Activated CD4-positive, alpha-beta T cell treated with anti-CD3 and anti-CD28 coated beads for 36 hours (primary cell): ENCODE measurements at regions not wholly inside any gene's neighbourhood (a gene's known extent, or its start where the extent isn't known, plus 50 kb on each side); places are given as distances from the start of the nearest gene placed in this dataset.
"Not testable (repeated sequence)": the region's sequence is repeated elsewhere in the genome, so short reads cannot be mapped to it uniquely, and the experiment has no call there.

Experiments used
- ATAC-seq: fragments of 200-7000 bp; cut with Tn5 transposase; one replicate; pipeline ENCODE4 v1.10.0; 2021; ENCODE audit warnings: mild to moderate bottlenecking, moderate library complexity
- CTCF ChIA-PET: fragments of 350-600 bp; sonication (Branson Sonifier 250); formaldehyde crosslinking; loops from one replicate; lab custom pipeline; 2021; ENCODE audit warnings: antibody characterized with exemption; lab: Charles Lee
- POLR2A ChIA-PET: fragments of 350-600 bp; sonication (Branson Sonifier 250); formaldehyde crosslinking; loops from one replicate; lab custom pipeline; 2021; ENCODE audit warnings: antibody characterized with exemption, inconsistent platforms; lab: Charles Lee
- DNase-seq: peaks from one replicate; pipeline ENCODE4 v3.0.0-alpha.2; 2020
- H3K27ac Mint-ChIP-seq: one replicate; pipeline ENCODE4 v1.8.0; 2021; ENCODE audit warnings: mixed read lengths
- H3K27me3 Mint-ChIP-seq: one replicate; pipeline ENCODE4 v1.8.0; 2021; ENCODE audit warnings: mixed read lengths
- H3K36me3 Mint-ChIP-seq: one replicate; pipeline ENCODE4 v1.8.0; 2021; ENCODE audit warnings: low read depth, mixed read lengths
- H3K4me1 Mint-ChIP-seq: one replicate; pipeline ENCODE4 v1.8.0; 2021; ENCODE audit warnings: mixed read lengths
- H3K4me3 Mint-ChIP-seq: one replicate; pipeline ENCODE4 v1.8.0; 2021; ENCODE audit warnings: mild to moderate bottlenecking, moderate library complexity, mixed read lengths
- H3K9me3 Mint-ChIP-seq: one replicate; pipeline ENCODE4 v1.8.0; 2021; ENCODE audit warnings: low read depth, mixed read lengths
- intact Hi-C, 2 experiments: fragments of 100-400 bp; cut with DNase I in 1 of 2; cut with micrococcal nuclease in 1 of 2; formaldehyde crosslinking; loops; one replicate each; pipeline versions ENCODE4 v1.14.2 to v1.15.1; 2022 to 2024; cut with DNase I, micrococcal nuclease

DNA sequence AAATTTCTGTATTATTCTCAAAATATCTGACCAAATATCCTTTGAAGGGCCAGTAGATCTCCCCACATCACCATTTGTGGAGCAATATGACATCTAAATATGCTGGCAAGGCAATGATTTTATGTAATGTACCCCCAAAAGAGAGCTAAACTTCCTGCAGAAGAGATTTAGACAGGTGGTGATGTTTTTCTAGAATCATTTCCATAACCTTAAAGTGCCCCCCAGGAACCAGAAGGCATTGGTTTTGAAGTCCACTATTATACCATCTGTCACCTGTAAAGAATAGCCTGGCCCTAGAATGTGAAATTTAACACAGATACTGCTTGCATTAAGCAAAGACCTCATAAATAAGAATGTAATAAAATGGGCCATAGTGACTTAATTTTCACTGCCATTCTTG is 77.9 kb upstream of the ABLIM1 start:
- Mint-ChIP-seq H3K27ac (no peak overlapping the region), H3K27me3 (no peaks in the 10 kb centered on the region), H3K4me3 (no peak overlapping the region), H3K9me3 (no peaks in the 10 kb centered on the region), H3K36me3 (no peaks in the 10 kb centered on the region), H3K4me1 (no peaks in the 10 kb centered on the region)
- no peak for ATAC-seq
- no peak for DNase-seq
- ChIA-PET CTCF (no interaction called here), POLR2A (no interaction called here)
- intact Hi-C loops: no loop called here

DNA sequence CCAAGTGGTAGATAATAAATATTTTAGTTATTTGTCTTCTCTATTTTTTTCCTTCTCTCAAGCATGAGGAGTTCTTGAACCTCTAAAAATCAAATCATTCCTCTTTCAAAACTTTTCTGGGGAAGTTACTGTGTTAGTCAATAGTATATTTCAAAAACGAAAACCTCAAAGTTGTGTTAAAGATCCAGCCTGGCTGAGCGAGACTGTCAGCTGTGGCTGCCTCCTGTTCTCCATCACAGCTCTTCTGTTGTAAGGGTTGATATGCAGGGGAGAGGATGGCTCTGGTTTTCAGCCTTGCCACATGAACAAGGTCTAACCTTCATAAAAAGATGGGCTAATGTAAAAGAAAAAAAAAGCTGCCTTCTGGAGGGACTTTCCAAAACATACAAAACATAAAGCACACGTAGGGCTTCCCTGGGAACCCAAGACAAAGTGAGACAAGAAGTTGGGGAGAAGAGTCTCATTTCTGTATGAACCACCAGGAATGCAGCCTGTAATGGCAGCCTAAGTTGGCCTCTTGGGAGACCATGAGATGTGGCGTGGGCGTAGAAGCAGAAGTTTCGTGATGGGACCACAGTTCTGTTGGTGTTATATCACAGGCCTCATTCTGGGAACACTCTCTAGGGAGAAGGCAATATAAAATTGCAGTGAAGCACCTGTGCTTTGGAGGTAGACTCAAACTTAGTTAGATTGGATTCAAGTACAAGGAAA is 77.9 kb upstream of the FHIP2A start:
- ATAC-seq: no peak
- DNase-seq: no peak
- ChIA-PET POLR2A (no interaction called here), CTCF (no interaction called here)
- peaks cover 7% of the 10 kb centered on the region for H3K27me3 Mint-ChIP-seq
- intact Hi-C loops: no loop called here
- no peaks in the 10 kb centered on the region for H3K4me1 Mint-ChIP-seq
- H3K9me3 Mint-ChIP-seq: no peaks in the 10 kb centered on the region
- H3K36me3 Mint-ChIP-seq: no peaks in the 10 kb centered on the region
- H3K4me3 Mint-ChIP-seq: no peak overlapping the region
- no peak overlapping the region for H3K27ac Mint-ChIP-seq

DNA sequence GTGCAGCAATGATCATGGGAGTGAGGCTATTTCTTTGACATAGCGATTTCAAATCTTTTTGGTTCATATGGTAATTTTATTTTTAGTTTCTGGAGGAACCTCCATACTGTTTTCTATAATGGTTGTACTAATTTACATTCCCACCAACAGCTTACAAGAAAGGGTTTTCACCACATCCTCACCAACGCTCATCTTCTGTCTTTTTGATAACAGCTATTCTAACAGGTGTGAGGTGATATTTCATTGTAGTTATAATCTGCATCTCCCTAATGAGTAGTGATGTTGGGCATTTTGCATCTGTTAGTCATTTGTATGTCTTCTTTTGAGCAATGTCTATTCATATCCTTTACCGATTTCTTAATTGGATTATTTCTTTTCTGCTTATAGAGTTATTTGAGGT is 75.0 kb upstream of the FHIP2A start:
- no peaks in the 10 kb centered on the region for H3K9me3 Mint-ChIP-seq
- ATAC-seq (no peak), DNase-seq (no peak)
- peaks cover 11% of the 10 kb centered on the region for H3K27me3 Mint-ChIP-seq
- no peaks in the 10 kb centered on the region for H3K4me1 Mint-ChIP-seq
- no peak overlapping the region for H3K4me3 Mint-ChIP-seq
- ChIA-PET POLR2A (no interaction called here), CTCF (no interaction called here)
- intact Hi-C loops: no loop called here
- no peak overlapping the region for H3K27ac Mint-ChIP-seq
- H3K36me3 Mint-ChIP-seq: no peaks in the 10 kb centered on the region

DNA sequence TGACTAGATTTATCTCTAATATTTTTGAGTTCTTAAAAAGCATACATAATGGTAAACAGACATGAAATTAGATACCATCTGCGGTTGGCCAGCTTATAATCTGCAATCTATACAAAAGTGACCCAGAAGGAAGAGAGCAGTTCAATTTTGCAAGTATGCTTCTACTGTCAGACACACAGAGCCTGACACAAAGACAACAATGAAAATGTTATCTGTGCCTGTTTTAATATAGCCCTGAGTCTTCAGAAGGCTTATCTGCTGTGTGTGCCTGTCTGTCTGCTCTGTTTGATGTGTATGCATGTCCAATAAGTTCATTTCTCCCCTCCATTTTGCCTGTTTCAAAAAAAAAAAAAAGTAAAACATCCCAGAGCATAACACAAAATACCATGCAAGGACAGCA is 73.3 kb upstream of the FHIP2A start:
- Mint-ChIP-seq H3K4me1 (no peaks in the 10 kb centered on the region), H3K36me3 (no peaks in the 10 kb centered on the region), H3K27me3 (peaks cover 18% of the 10 kb centered on the region), H3K4me3 (no peak overlapping the region), H3K27ac (no peak overlapping the region), H3K9me3 (no peaks in the 10 kb centered on the region)
- POLR2A ChIA-PET: no interaction called here
- no peak for DNase-seq
- ATAC-seq: no peak
- intact Hi-C loops: no loop called here
- CTCF ChIA-PET: interaction anchor here (2.1 kb wide), 1 partner anchor 9 kb away, joined by 8 read pairs; no protein-coding TSS in a partner anchor

DNA sequence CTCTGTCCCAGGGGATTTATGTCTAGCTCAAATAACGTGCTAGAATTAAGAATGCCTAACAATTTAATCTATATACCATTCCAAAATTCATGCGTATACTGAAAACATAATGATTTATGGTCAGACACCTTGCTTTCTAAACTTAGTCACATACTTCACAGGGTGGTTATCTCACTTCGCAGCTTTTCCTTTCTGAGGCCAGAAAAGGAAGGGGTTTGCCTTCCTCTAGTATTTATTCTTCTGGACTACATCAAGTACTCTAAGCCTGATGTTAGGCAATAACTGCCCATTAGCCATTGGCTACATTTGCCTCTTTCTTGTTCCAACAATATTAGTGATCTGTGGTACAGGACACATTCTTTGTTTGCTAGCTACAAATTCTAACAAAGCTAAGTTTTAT is 72.6 kb upstream of the FHIP2A start:
- H3K4me3 Mint-ChIP-seq: no peak overlapping the region
- ChIA-PET POLR2A (no interaction called here), CTCF (interaction anchor here (2.1 kb wide), 1 partner anchor 9 kb away, joined by 8 read pairs; no protein-coding TSS in a partner anchor)
- H3K4me1 Mint-ChIP-seq: no peaks in the 10 kb centered on the region
- no peak for ATAC-seq
- H3K36me3 Mint-ChIP-seq: no peaks in the 10 kb centered on the region
- intact Hi-C loops: no loop called here
- H3K9me3 Mint-ChIP-seq: no peaks in the 10 kb centered on the region
- peaks cover 18% of the 10 kb centered on the region for H3K27me3 Mint-ChIP-seq
- no peak overlapping the region for H3K27ac Mint-ChIP-seq
- DNase-seq: no peak

DNA sequence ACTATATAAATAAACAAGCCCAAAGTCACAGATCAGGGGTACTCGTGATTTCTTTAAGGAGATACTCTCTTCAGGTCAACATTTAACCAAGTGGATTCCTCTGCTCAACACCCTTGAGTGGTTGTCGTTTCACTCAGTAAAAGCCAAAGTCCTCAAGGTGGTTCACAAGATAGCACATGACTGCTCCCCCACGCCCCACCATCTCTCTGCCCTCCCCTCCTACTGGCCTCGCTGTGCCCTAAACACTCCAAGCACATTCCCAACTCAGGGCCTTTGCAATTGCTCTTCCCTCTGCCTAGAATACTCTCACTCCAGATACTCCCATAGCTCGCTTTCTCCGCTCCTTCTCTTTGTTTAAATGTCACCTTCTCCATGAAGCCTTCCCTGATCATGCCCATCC is 72.1 kb upstream of the FHIP2A start:
- Mint-ChIP-seq H3K9me3 (no peaks in the 10 kb centered on the region), H3K4me1 (no peaks in the 10 kb centered on the region), H3K36me3 (no peaks in the 10 kb centered on the region), H3K4me3 (no peak overlapping the region), H3K27me3 (peaks cover 18% of the 10 kb centered on the region), H3K27ac (no peak overlapping the region)
- ChIA-PET CTCF (interaction anchor here (1.0 to 2.1 kb wide), 2 partner anchors 10 to 36 kb away, joined by 3 to 8 read pairs; no protein-coding TSS in a partner anchor), POLR2A (no interaction called here)
- no peak for ATAC-seq
- no peak for DNase-seq
- intact Hi-C loops: no loop called here

DNA sequence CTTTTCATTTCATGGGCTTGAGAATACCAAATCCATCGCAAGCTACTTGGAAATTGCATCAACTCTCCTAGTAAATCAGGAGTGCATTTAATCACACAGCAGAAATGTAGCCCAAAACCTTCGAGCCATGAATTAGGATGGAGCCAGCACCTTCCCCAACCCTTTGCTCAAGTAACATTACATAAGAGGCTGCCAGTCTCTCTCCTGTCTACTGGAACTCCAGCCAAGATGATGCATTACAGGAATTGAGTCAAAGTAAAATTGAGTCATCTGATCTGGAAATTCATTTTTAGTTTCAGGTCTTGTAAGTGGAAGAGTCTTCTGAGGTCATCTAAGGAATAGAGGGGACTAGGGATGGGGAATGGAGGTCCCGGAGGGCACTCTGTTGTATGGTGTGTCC is 69.7 kb upstream of the FHIP2A start:
- no peak for DNase-seq
- no peak for ATAC-seq
- peaks cover 13% of the 10 kb centered on the region for H3K27me3 Mint-ChIP-seq
- POLR2A ChIA-PET: no interaction called here
- intact Hi-C loops: no loop called here
- H3K4me1 Mint-ChIP-seq: no peaks in the 10 kb centered on the region
- H3K36me3 Mint-ChIP-seq: no peaks in the 10 kb centered on the region
- H3K27ac Mint-ChIP-seq: no peak overlapping the region
- no peaks in the 10 kb centered on the region for H3K9me3 Mint-ChIP-seq
- H3K4me3 Mint-ChIP-seq: no peak overlapping the region
- CTCF ChIA-PET: interaction anchor here (0.8 kb wide), 1 partner anchor 12 kb away, joined by 3 read pairs; no protein-coding TSS in a partner anchor

DNA sequence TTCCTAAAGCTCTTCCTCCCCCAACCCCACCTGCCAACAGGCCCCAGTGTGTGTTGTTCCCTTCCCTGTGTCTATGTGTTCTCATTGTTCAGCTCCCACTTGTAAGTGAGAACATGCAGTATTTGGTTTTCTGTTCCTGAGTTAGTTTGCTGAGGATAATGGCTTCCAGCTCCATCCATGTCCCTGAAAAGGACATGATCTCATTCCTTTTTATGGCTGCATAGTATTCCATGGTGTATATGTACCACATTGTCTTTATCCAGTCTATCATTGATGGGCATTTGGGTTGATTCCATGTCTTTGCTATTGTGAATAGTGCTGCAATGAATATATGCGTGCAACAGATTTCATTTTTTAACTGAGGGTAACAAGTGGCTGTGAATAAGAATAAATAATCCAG is 69.0 kb upstream of the FHIP2A start:
- POLR2A ChIA-PET, H3K4me3 Mint-ChIP-seq, intact Hi-C loops, H3K9me3 Mint-ChIP-seq, H3K27ac Mint-ChIP-seq, H3K4me1 Mint-ChIP-seq, H3K36me3 Mint-ChIP-seq, DNase-seq, ATAC-seq: not testable (repeated sequence)
- peaks cover 11% of the 10 kb centered on the region for H3K27me3 Mint-ChIP-seq
- CTCF ChIA-PET: interaction anchor here (0.6 kb wide), 1 partner anchor 428 kb away, joined by 3 read pairs; no protein-coding TSS in a partner anchor

DNA sequence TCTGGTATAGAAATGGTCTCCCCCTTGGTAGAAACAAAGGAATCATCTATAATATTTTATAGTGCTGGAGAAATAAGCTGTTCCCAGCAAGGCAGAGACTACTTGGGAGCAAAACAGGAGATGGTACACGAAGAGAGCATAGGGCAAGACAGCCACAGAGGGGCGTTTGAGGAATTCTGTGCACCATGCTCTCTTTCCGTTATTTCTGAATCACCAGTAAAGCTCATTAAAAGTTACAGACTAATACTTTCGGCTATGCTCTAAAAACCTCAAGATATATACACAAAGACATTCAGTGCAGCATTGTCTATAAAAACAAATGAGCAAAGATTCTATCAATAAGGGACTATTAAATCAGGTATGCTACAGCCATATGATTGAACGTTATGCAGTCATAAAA is 68.5 kb upstream of the FHIP2A start:
- ATAC-seq (no peak), DNase-seq (no peak)
- Mint-ChIP-seq H3K27ac (no peak overlapping the region), H3K4me3 (no peak overlapping the region), H3K9me3 (no peaks in the 10 kb centered on the region), H3K36me3 (no peaks in the 10 kb centered on the region), H3K4me1 (no peaks in the 10 kb centered on the region), H3K27me3 (peaks cover 11% of the 10 kb centered on the region)
- POLR2A ChIA-PET: no interaction called here
- CTCF ChIA-PET: interaction anchor here (0.6 kb wide), 1 partner anchor 427 kb away, joined by 3 read pairs; no protein-coding TSS in a partner anchor
- intact Hi-C loops: no loop called here

DNA sequence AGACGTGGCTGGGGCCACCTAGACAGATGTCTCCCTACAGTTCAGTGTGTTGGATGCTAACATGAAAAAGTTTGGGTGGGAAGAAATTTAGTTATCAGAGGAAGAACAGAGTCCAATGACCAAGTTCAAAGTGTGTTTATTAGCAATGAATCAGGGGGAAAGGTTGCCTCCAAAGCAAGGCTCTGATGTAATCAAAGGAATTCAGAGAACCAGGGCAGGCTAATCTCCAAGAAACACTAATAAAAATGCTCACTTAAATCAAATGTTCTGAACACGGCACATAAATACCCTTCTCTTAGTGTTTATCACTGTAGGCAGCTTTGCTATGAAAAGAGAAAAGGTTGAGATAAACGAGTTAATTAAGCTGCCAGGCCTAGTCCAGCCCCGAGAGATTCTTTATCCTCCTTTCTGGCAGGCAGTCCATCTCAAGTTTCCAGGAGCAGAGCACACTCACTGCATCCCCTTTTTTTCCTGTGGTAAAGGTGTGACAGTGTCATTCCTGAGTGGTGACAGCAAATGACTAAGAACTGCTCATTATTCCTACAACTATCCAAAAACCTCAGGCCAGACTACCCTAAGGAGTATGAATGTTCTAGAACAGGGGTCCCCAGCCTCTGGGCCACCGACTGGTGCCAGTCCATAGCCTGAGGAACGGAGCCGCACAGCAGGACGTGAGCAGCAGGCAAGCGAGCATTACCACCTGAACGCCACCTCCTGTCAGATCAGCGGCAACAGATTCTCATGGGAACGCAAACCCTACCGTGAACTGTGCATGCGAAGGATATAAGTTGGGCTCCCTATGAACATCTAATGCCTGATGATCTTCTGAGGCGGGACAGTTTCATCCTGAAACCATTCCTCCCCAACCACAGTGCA is 66.9 kb upstream of the FHIP2A start:
- intact Hi-C loops: no loop called here
- ATAC-seq (no peak), DNase-seq (no peak)
- no peak overlapping the region for H3K4me3 Mint-ChIP-seq
- CTCF ChIA-PET: no interaction called here
- POLR2A ChIA-PET: no interaction called here
- H3K27ac Mint-ChIP-seq: no peak overlapping the region
- H3K36me3 Mint-ChIP-seq: no peaks in the 10 kb centered on the region
- H3K27me3 Mint-ChIP-seq: peaks cover 8% of the 10 kb centered on the region
- no peaks in the 10 kb centered on the region for H3K4me1 Mint-ChIP-seq
- H3K9me3 Mint-ChIP-seq: no peaks in the 10 kb centered on the region

DNA sequence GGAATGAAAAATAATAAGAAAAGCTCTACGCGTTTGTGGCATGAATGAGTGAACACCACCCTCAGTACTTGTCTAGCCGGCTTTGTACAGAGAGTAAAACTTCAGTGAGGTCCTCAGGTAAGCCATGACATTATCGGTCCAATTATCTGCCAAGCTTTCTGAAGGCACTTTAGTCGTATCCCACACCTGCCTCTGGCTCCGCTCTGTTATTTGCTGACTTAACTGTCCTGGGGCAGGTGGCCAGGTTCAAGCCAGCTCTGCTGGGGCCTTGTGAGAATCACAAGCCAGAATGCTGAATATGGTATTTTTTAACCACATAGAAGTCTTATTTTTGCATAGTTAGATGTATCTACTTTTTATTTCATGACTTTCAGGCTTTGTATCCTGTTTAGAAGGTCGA is 66.0 kb upstream of the FHIP2A start:
- no peaks in the 10 kb centered on the region for H3K36me3 Mint-ChIP-seq
- ChIA-PET POLR2A (no interaction called here), CTCF (interaction anchor here (0.6 kb wide), 1 partner anchor 8 kb away, joined by 3 read pairs; no protein-coding TSS in a partner anchor)
- no peaks in the 10 kb centered on the region for H3K4me1 Mint-ChIP-seq
- H3K4me3 Mint-ChIP-seq: no peak overlapping the region
- DNase-seq (no peak), ATAC-seq (no peak)
- intact Hi-C loops: no loop called here
- H3K9me3 Mint-ChIP-seq: no peaks in the 10 kb centered on the region
- no peak overlapping the region for H3K27ac Mint-ChIP-seq
- H3K27me3 Mint-ChIP-seq: peaks cover 6% of the 10 kb centered on the region
